ENCODE measurements at regions not wholly inside any gene's neighbourhood (a gene's known extent, or its start where the extent isn't known, plus 50 kb on each side); places are given as distances from the start of the nearest gene placed in this dataset.
"Not testable (repeated sequence)": the region's sequence is repeated elsewhere in the genome, so short reads cannot be mapped to it uniquely, and the experiment has no call there.

DNA sequence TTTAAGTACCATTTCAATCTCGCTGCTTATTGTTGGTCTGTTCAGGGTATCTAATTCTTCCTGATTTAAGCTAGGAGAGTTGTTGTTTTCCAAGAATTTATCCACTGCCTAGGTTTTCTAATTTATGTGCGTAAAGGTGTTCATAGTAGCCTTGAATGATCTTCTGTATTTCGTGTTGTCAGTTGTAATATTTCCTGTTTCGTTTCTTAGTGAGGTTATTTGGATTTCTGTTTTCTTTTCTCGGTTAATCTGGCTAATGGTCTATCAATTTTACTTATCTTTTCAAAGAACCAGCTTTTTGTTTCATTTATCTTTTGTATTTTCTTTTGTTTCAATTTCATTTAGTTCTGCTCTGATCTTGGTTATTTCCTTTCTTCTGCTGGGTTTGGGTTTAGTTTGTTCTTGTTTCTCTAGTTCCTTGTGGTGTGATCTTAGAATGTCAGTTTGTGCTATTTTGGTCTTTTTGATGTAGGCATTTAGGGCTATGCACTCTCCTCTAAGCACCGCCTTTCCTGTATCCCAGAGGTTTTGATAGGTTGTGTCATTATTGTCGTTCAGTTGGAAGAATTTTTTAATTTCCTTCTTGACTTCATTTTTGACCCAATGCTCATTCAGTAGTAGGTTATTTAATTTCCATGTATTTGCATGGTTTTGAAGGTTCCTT, 92.5 kb upstream of the CSRP2 start:
- H3K4me3 ChIP-seq (ENCODE audit: low read depth, low read length); DNase-seq (ENCODE audit: low read depth): not testable (repeated sequence)

DNA sequence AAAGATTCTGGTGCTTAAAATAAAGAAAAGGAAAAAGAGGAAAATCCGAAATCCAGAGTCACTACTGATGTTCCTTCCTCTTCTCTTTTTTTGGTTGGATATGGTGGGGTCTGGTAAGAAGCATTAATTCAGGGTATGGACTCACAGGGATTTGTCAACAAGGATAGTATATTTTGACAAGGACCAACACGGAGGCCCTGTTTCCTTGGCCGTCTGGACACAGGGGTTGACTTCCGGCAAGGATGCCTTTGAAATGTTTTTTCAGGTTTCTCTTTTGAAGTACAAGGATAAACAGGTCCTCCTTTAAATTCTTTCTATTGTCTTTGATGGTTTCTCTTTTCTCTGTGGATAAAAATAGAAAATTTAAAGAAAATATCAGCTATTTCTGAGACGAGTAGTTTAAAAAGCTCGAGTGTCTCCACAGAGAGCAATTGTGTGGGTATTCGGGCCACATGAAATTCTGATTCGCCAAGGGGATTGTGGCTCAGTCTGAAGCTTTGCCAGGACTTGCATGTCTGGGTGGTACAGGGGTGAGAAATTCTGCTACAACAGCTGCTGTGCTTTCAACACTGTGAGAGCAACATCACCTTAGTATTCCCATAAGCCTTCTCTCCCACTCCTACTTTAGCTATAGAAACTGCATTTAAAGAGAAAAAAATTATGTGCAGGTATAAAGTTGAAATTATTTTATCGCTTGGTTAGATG, 88.5 kb upstream of the CSRP2 start:
- TF ChIP-seq, protein P1, sequence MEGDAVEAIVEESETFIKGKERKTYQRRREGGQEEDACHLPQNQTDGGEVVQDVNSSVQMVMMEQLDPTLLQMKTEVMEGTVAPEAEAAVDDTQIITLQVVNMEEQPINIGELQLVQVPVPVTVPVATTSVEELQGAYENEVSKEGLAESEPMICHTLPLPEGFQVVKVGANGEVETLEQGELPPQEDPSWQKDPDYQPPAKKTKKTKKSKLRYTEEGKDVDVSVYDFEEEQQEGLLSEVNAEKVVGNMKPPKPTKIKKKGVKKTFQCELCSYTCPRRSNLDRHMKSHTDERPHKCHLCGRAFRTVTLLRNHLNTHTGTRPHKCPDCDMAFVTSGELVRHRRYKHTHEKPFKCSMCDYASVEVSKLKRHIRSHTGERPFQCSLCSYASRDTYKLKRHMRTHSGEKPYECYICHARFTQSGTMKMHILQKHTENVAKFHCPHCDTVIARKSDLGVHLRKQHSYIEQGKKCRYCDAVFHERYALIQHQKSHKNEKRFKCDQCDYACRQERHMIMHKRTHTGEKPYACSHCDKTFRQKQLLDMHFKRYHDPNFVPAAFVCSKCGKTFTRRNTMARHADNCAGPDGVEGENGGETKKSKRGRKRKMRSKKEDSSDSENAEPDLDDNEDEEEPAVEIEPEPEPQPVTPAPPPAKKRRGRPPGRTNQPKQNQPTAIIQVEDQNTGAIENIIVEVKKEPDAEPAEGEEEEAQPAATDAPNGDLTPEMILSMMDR (IDR thresholded peaks at IDR 0.05; ENCODE audit: control insufficient read depth, extremely low read depth, insufficient read depth) = no peak
- no peak for DNase-seq (ENCODE audit: low read depth)
- no peak overlapping the region for H3K4me3 ChIP-seq (ENCODE audit: low read depth, low read length)

DNA sequence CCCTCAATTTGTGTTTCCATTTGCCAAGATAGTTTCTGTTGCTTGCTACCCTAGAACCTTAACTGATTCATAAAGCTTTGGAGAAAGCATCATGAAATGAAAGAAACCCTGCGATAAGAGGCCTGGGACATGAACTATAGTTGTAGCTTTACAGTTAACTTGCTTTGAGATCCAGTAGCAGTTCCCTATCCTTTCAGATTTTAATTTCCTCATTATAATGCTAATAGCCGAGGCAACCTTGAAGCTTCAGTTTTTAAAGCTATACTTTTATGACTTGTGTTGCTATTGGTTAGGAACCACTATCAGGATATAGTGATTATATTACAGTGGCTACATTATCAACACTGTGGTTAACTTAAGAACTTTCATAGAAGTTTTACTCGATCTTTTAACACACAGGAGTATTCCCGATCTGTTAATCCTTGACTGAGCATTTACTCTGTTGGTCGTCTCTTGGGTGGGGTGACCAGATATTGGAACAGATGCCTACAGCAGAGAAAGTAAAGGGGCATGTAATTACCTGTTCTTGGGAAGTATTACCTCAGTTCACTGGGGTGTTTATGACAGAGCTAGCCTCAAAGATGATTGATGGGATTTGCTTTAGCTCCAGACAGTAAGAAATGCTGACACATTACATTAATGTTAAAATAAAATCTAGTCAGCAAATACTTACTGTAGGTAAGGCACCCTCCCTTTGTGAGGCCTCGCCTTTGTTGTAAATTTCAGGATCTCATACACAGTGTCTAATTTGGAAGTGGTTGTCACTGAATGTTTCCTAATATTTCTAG, 86.2 kb upstream of the CSRP2 start:
- TF ChIP-seq, protein P1 (IDR thresholded peaks at IDR 0.05; ENCODE audit: control insufficient read depth, extremely low read depth, insufficient read depth) = no peak
- no peak for DNase-seq (ENCODE audit: low read depth)
- H3K4me3 ChIP-seq (ENCODE audit: low read depth, low read length) = no peak overlapping the region

DNA sequence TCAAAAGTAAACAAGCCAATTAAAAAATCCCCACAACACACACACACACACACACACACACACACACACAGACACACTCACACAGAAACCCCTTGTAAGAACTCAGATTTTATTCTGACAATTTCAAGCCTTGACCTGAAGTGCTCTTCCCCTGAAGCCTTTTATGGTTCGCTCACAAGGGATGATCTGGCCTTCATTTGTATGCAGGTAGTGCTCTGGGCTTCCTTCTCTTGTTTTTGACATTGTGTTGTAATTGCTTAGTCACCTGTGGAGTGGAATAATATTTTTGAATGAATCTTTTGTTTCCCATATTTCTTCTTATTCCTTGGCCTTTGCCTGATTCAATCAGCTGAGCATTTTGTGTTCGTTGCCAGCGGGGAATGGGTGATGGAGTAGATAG, 83.3 kb upstream of the CSRP2 start:
- TF ChIP-seq, protein P1 (IDR thresholded peaks at IDR 0.05; ENCODE audit: control insufficient read depth, extremely low read depth, insufficient read depth) = no peak
- no peak overlapping the region for H3K4me3 ChIP-seq (ENCODE audit: low read depth, low read length)
- no peak for DNase-seq (ENCODE audit: low read depth)

DNA sequence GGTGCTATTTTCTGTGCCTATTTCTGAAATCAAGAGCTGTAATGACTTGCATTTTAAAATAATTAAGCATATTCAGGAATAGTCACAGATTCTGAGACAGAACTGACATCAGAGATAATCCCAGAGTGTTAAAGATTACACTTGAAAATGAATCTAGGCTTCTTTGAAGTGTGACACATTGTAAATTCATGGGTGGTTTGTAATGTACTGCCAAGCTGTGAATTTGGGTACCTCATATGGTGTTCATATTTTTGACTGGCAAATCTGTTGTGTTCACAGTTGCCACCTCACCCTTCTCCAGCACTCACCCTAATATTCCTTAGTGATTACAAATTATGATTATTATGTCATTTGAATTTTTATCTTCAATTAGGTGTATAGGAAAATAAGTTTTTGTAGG, 78.5 kb upstream of the CSRP2 start:
- no peak for DNase-seq (ENCODE audit: low read depth)
- H3K4me3 ChIP-seq (ENCODE audit: low read depth, low read length) = no peak overlapping the region
- TF ChIP-seq, protein P1 (IDR thresholded peaks at IDR 0.05; ENCODE audit: control insufficient read depth, extremely low read depth, insufficient read depth) = no peak

DNA sequence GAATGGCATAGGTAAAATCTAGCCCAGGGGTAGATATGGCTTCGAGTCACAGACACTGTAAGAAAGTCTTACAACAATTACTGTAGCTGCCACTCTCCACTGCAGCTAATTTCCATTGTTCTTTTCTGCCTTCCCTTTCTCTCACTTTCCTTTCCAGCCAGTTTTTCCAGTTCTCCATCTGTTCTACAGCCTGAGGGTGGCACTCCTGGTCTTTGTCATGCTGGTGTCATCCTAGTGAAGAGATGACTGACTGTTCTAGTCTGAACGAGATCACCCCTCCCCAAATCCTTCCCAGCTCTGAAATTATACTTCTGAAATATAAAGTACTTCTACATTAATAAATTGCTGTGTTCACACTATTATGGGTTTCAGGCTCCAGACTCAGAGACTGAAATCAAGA, 74.2 kb upstream of the CSRP2 start:
- no peak overlapping the region for H3K4me3 ChIP-seq (ENCODE audit: low read depth, low read length)
- TF ChIP-seq, protein P1 (IDR thresholded peaks at IDR 0.05; ENCODE audit: control insufficient read depth, extremely low read depth, insufficient read depth) = peak; percentile 85
- peak; percentile 49 for DNase-seq (ENCODE audit: low read depth)

DNA sequence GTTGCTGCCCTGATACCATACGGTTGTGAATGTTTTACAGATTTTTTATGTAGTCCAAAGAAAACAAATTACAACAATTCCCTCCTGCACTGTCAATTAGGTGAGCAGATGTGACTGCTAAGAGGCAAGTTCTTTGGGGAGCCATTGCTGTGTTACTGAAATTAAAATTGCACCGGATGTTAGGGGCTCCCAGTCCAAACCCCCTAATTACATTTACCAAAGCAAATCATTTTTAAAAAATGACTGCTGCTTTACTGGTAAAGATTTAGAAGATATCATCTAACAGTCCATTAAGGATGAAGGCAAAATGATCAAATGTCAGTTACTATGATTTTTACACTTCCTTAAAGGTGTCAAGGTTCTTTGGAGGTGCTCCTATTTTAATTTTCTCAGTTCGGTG, 70.1 kb upstream of the CSRP2 start:
- no peak overlapping the region for H3K4me3 ChIP-seq (ENCODE audit: low read depth, low read length)
- DNase-seq (ENCODE audit: low read depth) = no peak
- TF ChIP-seq, protein P1 (IDR thresholded peaks at IDR 0.05; ENCODE audit: control insufficient read depth, extremely low read depth, insufficient read depth) = no peak

All from LNCaP clone FGC (cell line).